ENCODE measurements at regions not wholly inside any gene's neighbourhood (a gene's known extent, or its start where the extent isn't known, plus 50 kb on each side); places are given as distances from the start of the nearest gene placed in this dataset.

DNA sequence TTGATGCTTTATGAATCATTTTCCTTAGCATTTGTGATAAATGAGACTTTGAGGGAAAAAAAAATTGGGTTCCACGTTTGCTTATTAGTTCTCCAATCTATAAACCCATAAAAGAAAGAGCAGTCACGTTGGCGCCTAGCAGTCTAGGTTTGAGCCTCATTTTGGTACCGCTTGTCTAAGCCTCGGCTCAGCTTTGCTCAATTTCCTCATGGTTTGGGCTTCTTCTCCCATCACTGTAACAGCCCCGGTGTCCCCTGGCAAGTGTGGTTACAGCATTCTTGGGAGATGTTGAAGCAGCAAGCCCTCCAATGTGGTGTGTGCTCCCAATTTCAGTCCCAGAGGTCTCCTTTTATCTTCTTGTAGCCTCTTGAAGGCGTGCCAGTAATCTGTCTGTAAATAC, 578.4 kb downstream of the CDK5RAP2 start:
- no peak for DNase-seq (ENCODE audit: low spot score)

DNA sequence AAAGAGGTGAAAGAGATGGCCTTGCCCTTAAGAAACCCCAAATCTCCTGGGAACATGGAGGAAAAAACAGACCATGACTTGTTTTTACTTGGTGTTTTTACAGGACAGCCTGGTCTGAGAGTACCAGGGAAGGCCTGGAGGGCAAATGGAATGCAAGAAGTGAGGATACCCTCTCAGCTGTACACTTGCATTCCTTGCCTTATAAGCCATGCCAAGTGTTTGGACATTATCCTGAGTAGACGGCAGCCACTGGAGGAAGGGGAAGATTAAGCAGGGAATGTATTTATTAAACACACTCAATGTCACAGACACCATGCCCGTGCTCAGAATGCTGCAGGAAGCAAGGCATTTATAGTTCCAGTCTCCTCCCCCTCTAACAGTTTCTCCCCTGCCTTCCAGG, 581.4 kb downstream of the CDK5RAP2 start:
- DNase-seq (ENCODE audit: low spot score), result no peak

DNA sequence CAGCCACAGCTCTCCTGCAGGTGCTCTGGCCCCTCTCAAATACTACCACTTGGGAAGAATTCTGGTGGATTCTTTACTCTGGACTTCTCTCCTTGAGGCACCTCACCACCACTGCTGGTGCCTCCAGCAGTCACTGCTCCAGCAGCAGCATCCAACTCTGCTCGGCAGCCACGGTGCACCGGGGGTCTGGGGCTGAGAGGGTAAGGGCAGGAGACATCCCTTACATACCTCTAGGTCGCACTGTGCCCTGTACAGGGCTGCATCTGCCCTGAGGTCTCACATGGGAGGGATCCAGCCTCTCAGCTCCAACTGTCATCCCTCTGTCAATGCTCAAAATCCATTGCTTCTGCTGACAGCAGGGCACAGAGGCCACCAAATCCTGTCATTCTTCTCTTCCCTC, 588.2 kb downstream of the CDK5RAP2 start:
- no peak for DNase-seq (ENCODE audit: low spot score)

DNA sequence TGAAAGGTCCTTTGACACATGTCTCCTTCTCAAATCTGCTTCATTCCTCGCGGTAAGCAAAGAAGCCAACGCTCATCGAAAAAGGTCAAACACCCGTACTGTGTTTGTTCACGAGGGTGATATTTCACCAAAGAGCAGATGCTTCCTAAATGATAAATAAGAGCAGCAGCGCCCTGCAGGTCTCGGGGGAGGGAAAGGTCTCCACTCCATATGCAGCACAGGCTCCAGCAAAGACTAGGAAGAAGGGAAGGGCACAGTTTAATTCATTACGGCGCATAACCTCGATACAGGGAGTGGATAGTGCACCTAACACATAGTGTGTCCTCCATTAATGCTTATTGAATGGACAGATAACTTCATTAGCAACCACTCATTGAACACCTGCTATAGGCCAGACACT, 593.3 kb downstream of the CDK5RAP2 start:
- DNase-seq (ENCODE audit: low spot score), result no peak

GRCh38 chr9:119986205-119986604, 593.8 kb downstream of the CDK5RAP2 start:
- no peak for DNase-seq (ENCODE audit: low spot score)

GRCh38 chr9:119974026-119974425, 604.8 kb upstream of the BRINP1 start:
- no peak for DNase-seq (ENCODE audit: low spot score)

GRCh38 chr9:119968836-119969707, 599.8 kb upstream of the BRINP1 start:
- DNase-seq (ENCODE audit: low spot score), result peak; percentile 73

- no peak for DNase-seq (ENCODE audit: low spot score)
Observed at GRCh38 chr9:119967867-119968535, 598.8 kb upstream of the BRINP1 start.

DNA sequence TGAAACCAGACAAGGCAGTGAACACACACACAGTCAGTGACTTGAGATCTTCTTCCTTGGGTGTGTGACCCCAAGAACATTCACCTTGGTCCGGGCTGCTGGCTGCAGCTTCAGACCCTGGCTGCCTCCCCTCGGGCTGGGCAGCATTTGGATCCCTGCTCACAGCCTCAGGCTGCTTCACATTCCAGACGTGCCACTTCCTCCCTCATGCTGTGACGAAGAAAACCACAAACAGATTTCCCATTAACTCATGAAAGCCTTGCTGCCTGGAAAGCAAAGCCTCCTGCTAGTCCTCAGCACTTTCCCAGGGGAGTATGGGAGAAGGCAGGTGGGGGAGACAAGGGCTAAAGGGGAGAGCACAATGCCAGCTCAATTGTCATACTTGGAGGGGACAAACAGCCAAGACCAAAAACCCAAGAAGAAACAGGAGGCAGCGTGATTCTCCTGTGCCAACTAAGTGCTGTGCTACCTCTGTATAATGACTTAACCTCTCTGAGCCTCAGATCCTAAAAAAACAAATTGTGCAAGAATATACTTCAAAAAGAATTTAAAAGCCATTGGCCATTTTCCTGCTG, 594.6 kb upstream of the BRINP1 start:
- no peak for DNase-seq (ENCODE audit: low spot score)

DNA sequence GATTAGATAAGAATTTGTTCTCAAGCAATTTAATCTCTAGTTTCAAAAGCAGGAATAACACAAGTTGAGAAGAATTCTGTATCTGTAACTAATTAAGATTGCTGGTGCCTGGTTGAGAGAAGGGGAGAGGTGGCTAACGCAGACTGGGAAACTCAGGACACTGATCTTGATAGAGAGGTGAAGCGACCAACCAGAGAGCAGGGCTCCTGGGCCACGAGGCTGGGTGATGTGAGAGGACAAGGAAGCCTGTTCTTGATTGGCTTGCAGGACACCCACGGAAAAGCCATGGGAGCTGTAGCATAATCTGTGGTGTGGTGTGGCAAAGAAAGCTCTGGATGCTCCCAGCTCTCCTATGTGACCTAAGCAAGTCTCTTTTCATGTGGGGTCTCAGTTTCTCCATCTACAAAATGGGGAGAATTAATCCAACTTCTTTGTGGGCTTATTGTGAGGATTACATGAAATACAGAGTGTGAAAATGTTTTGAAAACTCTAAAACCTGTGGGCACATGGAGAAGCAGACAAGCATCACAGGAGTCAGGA, 594.1 kb upstream of the BRINP1 start:
- DNase-seq (ENCODE audit: low spot score), result no peak

- no peak for DNase-seq (ENCODE audit: low spot score)
Observed at GRCh38 chr9:119961774-119962424, 592.7 kb upstream of the BRINP1 start.

DNA sequence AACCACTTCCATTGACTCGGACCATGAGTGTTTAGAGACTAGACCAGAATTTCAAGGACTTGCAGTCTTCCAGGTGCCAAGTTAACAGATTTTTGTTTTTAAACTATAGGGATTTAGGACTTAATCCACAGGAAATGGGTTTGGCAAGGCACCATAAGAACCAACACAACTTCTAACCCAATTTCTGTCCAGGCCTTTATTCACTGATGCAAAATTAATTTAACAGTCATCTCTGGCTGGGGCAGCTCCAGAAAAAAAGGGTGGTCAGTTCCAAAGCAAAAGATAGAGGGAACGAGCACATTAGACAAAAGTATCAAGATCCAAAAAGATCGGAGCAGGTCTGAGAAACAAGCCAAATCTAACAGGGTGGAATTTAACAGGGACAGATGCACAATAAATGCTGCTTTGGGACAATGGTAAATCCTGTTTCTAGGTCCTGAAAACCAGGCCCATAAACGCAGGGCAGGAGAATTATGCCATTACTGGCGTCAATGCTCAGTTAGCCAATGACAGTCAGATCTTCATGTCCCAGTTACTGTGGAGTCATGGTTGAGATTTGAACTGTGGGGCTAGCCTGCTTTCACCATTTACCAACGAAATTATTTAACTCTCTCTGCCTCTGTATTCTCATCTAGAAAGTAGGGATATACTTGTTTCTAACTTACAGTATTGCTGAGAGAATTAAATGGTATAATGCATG, 590.8 kb upstream of the BRINP1 start:
- no peak for DNase-seq (ENCODE audit: low spot score)

DNA sequence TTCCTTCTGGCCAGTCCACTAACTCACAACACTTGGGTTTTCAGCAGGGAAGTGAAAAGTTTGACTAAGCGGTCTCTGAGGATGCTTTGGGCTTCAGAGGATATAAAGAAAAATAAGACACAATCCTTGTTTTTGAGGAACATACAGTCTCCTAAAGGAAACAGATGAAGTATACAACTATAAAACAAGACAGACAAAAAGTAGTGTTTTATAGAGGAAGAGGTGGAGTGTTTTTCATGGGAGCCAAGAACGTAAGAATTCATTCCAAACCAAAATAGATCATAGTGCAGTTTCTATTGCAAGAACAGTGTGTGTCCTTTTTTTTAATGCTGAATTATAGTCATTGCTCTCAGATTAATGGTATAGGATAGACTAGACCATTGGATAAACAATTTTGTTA, 586.9 kb upstream of the BRINP1 start:
- no peak for DNase-seq (ENCODE audit: low spot score)

DNA sequence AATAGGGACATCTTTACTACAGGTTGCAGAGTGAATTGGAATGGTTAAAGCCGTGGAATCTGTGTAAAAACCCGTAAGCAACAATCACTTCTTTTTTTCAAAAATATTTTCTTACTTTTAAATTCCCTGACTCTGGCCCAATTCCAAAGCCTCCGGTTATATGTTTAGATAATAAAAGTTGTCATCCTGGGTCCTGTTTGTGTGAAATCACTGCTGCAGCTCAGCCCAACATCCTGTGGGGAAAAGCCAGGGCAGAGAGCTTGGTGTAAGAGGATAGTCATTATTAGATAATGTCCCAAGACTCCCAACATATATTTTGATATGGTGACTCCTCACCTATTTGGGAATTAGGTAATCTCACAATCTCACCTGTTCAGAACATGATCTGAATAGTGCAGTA, 586.0 kb upstream of the BRINP1 start:
- no peak for DNase-seq (ENCODE audit: low spot score)

DNA sequence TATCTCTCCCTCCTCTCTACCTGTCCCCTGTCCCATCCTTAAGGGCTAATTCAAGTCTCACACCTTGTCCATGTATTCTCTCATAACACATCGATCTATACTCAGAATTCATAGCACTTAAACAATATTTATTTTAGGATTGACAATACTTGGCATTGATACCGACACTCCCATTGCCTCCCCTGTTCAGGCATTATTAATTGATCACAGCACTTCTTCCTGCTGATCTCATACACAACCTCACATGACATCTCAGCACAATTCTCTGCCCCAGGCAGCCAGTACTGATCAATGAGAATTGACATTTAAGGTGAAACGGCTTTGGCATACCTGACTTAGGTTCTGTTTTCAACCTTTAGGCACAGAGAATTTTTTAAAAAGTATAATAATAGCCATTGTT, 582.4 kb upstream of the BRINP1 start:
- no peak for DNase-seq (ENCODE audit: low spot score)

GRCh38 chr9:119951090-119951489, 581.9 kb upstream of the BRINP1 start:
- no peak for DNase-seq (ENCODE audit: low spot score)

- DNase-seq (ENCODE audit: low spot score), result no peak
Observed at GRCh38 chr9:119945686-119946085, 576.5 kb upstream of the BRINP1 start.

GRCh38 chr9:119941091-119941490, 571.9 kb upstream of the BRINP1 start:
- no peak for DNase-seq (ENCODE audit: low spot score)

DNA sequence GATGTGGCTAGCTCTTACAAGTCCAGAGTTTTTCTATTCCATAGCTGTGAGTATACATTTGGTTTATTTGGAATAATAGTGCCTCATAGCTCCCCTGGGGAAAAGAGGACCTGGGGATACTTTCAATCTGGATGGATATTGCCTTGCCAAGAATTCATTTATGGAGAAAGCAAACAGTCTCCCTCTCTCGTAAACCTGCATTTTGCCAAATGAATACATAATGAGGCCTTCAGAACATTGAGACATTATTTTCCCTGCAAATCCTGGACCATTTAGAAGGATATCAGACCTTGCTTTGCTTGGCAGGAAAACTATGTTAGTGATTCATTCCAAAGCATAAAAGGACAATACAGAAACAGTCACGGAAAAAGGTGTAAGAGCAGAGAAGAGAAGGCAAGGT, 569.6 kb upstream of the BRINP1 start:
- DNase-seq (ENCODE audit: low spot score), result no peak

DNA sequence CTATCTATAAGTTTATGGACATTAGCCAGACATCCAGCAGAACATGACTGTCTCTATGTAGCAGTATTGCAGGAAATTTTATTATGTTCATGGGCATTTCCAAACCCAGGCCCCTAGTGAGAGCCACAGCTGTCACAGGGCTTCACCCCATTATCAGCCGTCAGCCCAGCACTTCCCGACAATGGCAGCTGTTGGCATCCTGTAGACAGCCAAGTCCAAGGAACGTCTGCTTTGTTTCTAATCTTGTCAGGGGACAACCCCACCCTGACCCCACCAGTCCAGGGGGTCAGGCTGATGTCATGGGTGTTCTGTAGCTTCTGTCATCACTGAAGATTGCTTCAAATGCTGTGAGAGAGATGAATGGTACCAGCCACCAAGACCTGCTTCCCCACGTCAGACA, 565.3 kb upstream of the BRINP1 start:
- DNase-seq (ENCODE audit: low spot score), result no peak

DNA sequence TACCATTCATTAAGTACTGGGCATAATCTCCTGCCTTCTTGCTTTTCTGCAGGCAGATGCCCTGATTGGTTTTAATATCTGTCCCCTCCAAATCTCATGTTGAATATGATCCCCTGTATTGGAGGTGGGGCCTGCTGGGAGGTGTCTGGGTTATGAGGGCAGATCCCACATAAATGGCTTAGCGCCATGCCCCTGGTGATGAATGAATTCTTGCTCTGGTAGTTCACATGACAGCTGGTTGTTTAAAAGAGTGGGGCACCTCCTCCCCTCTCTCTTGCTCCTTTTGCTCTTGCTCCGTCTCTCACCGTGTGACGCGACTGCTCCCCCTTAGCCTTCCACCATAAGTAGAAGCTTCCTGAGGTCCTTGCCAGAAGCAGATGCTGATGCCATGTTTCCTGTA, 564.0 kb upstream of the BRINP1 start:
- DNase-seq (ENCODE audit: low spot score), result no peak

DNA sequence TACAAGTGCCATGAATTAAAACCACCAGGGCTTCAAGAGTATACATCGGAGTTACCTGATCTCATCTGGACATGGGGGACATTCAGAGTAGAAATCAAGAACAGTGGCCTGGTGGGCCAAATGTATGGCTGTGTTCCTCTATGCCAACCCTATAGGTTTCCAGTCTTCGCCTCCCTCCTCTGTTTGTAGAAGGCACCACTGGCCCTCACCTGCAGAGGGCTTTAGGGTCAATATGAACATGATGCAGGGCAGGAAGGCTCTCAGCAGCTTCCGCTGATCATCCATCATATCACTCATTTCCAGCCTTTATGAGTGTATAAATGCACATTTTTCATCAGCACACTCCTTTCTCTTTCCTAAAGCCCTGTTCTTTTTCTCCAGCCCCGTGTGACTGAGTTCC, 555.5 kb upstream of the BRINP1 start:
- DNase-seq (ENCODE audit: low spot score), result no peak
